ENCODE measurements at regions not wholly inside any gene's neighbourhood (a gene's known extent, or its start where the extent isn't known, plus 50 kb on each side); places are given as distances from the start of the nearest gene placed in this dataset.

DNA sequence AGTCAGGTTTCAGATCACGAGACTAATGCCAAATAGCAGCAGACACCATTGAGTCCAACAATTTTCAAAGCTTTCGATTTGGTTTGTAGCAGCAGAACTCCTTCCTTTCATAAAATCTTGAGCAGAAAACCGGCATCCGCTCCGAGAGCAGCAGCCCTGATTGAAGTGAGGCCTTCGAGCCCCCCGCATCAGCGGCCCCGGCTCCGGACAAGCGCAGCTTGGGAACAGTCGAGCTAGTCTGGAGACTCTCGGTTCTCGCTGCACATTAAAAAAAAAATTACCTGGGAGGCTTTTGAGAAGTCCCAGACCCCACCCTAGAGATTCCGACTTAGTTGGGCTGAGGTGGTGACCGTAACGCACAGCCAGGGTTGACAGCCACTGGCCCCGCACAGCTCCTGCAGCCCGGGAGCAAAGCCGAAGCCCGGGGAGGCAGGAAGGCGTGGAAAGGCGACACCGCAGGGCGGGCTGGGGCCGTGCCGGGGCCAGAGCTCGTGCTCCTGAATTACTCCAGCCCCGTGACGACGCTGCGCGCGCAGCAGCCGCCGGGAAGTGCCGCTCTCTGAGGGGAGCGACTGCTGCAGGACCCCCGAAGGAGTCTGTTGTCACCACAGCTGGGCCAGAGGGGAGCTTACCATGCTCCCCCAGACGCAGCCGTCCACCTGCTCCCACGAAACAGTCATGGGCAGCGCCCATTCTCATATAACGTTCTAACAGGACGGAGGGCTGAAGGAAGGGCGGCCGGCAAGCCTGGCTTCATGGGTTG lies 57.8 kb downstream of the SPATA19 start:
- DNase-seq (ENCODE audit: extremely low read depth in 1 of 11, low read depth in 9 of 11, low spot score in 4 of 11), result peak in 2 of 11 donors; percentile 41

DNA sequence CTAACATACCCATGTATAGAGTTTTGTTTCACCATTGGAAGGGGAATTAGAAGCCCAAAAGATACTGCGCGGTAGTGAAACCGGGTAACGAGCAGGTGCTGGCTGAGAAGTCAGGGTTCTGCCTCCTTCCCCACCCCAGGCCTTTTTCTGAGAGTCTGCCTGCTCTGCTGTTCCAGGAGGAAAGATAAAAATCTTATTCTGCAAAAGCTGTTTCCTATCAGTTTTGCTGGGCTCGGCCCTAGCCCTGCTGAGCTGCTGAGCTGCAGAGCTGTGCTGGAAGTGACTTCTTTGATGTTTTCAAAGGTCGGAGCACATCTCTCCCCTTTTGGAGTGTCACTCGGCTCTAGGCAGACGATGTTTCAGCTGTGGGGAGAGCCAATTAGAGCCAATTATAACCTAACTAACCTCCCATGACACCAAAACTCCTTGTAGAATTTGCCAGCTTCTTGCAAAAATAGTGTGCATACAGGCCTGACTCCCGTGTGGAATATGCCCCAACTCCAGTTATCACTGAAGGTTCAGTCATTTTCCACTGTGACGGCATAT lies 59.4 kb downstream of the SPATA19 start:
- DNase-seq (ENCODE audit: extremely low read depth in 1 of 11, low read depth in 9 of 11, low spot score in 4 of 11), result no peak

- DNase-seq (ENCODE audit: extremely low read depth in 1 of 11, low read depth in 9 of 11, low spot score in 4 of 11), result no peak
Observed at GRCh38 chr11:133784359-133784758, 61.0 kb downstream of the SPATA19 start.

DNA sequence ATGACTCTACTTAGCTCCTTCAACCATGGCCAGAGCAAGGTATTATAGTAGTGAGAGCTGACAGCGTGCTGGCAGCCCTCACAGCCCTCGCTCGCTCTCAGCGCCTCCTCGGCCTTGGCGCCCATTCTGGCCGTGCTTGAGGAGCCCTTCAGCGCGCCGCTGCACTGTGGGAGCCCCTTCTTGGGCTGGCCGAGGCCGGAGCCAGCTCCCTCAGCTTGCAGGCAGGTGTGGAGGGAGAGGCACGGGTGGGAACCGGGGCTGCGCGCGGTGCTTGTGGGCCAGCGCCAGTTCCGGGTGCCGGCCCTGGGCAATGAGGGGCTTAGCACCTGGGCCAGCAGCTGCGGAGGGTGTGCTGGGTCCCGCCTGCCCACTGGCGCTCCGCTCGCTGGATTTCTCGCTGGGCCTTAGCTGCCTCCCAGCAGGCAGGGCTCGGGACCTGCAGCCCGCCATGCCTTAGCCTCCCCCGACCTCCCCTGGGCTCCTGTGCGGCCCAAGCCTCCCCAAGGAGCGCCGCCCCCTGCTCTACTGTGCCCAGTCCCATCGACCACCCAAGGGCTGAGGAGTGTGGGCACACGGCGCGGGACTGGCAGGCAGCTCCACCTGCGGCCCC lies 63.1 kb downstream of the SPATA19 start:
- DNase-seq (ENCODE audit: extremely low read depth in 1 of 11, low read depth in 9 of 11, low spot score in 4 of 11), result no peak

DNA sequence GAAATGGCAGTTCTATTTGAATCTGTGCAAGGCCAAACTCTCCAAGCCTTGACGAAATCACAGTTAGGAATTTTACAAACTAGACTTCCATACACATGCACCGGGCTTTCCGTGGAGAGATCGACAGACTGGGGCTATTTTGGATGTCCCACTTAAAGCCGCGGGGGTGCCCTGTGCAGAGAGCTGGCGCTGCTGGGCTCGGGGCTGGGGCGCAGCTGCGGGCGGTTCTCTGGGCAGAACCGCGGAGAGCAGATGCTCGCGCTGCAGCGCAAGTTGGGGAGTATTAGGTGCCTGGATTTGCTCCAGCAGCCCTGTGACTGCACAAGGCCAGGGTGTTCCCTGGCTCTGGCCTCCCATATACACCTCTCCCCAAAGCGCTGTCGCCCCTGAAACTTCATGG lies 67.2 kb downstream of the SPATA19 start:
- no peak for DNase-seq (ENCODE audit: extremely low read depth in 1 of 11, low read depth in 9 of 11, low spot score in 4 of 11)

DNA sequence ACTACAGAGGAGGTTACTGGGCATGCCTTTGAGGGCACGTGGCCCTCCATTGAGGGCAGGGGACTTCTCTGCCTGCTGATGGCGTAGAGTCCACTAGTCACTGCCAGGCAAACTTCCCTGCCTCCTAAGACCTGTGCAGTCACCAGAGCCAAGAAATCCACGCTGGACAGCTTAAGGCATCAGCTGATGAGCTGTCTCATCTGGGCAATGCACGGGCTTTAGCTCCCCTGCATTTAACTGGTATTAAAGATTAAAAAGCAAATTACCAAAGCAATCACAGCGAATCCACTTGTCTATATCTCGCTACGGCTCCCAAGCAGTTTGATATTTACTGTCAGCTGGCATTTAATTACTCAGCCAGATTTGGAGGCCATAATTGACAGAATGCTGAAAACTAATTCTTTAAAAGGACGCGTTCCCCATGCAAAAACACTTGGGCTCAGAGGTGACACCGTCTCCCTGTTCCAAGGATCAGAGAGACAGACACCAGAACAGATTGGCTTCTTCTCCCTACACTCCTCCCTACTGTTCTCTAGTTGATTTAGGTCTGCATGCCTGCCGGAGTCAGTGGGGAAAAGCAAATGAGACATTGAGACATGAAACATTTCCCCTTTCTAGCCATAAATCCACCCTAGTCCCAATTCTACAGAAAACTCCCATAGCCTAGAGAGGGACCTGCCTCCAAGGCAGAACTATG lies 68.5 kb downstream of the SPATA19 start:
- DNase-seq (ENCODE audit: extremely low read depth in 1 of 11, low read depth in 9 of 11, low spot score in 4 of 11), result no peak

GRCh38 chr11:133762538-133762937 lies 82.8 kb downstream of the SPATA19 start:
- DNase-seq (ENCODE audit: extremely low read depth in 1 of 11, low read depth in 9 of 11, low spot score in 4 of 11), result no peak

- no peak for DNase-seq (ENCODE audit: extremely low read depth in 1 of 11, low read depth in 9 of 11, low spot score in 4 of 11)
Observed at GRCh38 chr11:133753150-133753549, 92.2 kb downstream of the SPATA19 start.

DNA sequence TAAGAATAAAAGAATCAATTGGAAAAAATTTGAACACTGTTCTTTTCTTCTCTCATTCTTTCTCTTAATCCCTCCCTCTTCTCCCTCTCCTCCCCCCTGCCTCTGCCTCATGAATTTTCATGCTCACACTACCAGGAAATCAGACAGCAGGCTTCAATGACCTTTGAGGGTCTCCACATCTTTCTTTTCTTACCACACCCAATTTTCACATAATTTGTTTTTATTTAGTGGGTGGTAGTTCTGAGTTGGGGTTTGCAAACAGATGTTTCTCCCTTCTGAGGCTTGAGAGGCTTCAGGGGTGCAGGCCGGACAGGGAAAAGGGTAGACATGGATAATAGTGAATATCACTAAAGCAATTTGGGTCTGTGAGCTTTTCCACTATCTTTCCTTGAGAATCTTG lies 95.5 kb downstream of the SPATA19 start:
- DNase-seq (ENCODE audit: extremely low read depth in 1 of 11, low read depth in 9 of 11, low spot score in 4 of 11), result no peak

- no peak for DNase-seq (ENCODE audit: extremely low read depth in 1 of 11, low read depth in 9 of 11, low spot score in 4 of 11)
Observed at GRCh38 chr11:133747409-133747808, 97.9 kb downstream of the SPATA19 start.

GRCh38 chr11:133746663-133747306 lies 98.5 kb downstream of the SPATA19 start:
- no peak for DNase-seq (ENCODE audit: extremely low read depth in 1 of 11, low read depth in 9 of 11, low spot score in 4 of 11)

GRCh38 chr11:133745791-133746190 lies 99.5 kb downstream of the SPATA19 start:
- no peak for DNase-seq (ENCODE audit: extremely low read depth in 1 of 11, low read depth in 9 of 11, low spot score in 4 of 11)

- DNase-seq (ENCODE audit: extremely low read depth in 1 of 11, low read depth in 9 of 11, low spot score in 4 of 11), result no peak
Observed at GRCh38 chr11:133742353-133742752, 103.0 kb downstream of the SPATA19 start.

DNA sequence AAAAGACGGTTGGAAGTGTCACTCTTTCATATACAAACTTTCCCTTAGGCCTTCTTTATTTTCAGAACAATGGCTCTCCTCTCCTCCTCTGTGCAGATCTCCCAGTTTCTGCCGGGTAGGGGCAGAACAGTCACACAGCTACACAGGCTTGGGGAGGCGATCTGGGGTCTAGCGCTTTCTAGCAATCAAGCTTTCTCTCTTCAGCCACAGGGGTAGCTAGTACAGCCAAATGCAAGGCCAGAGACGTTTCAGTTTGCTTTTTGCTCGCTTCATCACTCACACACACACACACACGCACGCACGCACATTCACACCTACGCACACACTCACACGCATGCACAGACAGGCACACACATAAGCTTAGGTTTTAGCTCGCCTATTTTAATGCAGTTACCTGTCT lies 104.3 kb downstream of the SPATA19 start:
- DNase-seq (ENCODE audit: extremely low read depth in 1 of 11, low read depth in 9 of 11, low spot score in 4 of 11), result no peak

DNA sequence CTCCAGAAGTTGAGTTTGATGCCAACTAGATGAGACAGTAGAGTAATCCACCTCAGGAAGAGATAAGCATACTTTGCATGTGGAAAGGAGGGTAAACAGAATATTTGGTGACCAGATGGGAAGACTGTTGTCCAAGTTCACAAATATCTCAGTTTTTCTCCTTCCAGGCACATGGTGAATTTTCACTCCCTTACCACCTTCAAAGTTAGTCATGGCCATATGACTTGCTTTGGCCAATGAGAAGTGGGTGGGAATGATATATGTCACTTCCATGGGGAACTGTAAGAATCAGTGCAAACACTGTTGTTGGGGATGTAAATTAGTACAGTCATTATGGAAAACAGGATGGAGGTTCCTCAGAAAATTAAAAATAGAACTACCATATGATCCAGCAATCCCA lies 105.8 kb downstream of the SPATA19 start:
- DNase-seq (ENCODE audit: extremely low read depth in 1 of 11, low read depth in 9 of 11, low spot score in 4 of 11), result no peak

DNA sequence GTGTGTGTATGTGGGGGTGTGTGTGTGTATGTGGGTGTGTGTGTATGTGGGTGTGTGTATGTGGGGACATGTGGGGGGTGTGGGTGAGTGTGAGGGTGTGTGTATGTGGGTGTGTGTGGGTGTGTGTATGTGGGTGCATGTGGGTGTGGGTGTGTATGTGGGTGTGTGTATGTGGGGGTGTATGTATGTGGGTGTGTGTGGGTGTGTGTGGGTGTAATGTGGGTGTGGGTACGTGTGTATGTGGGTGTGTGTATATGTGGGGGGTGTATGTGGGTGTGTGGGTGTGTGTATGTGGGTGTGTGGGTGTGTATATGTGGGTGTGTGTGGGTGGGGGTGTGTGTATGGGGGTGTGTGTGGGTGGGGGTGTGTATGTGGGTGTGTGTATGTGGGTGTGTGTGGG lies 106.7 kb downstream of the SPATA19 start:
- DNase-seq (ENCODE audit: extremely low read depth in 1 of 11, low read depth in 9 of 11, low spot score in 4 of 11), result no peak

DNA sequence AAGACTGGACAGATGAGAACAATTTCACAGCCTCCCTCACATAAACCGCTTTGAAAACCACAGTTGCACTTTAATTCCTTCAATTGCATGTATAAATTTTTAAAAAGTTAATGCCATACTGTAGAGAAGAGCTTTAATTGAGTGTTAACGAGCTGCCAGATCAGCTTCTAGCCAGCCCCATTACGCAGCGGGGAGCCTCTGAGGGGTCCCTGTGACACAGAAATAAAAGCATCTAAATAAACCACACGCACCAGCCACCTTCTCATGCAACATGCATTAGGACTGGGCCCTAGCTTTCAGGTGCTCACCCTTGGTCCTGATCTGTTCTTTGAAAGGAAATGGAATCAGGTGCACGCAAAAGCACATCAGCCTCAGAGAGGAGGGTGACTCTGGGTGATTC lies 111.7 kb downstream of the SPATA19 start:
- no peak for DNase-seq (ENCODE audit: extremely low read depth in 1 of 11, low read depth in 9 of 11, low spot score in 4 of 11)

DNA sequence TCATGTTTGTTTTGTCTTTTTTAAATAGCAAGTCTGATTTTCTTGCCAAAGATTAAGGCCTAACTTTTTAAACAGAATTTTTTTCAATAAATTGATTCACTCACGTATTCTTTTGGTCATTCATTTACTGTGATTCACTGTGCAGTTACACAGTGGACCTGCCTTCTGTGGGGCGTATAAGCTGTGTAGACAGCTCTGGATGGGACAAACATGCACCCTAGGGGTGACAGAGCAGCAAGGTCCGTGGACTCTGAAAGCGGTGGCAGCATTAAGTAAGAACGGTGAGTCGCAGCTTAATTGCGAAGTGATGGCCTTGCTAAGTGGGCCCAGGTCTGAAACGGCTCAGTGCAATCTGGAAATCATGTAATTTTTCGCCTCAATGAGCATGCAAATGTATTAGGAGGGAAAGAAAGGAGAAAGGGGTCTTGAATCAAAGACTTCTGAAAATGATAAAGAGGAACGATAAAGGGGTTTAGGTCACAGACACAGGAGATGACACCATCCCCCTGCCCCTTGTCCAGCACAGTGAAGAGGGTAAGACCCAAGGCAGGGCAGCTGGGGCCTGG lies 113.1 kb downstream of the SPATA19 start:
- no peak for DNase-seq (ENCODE audit: extremely low read depth in 1 of 11, low read depth in 9 of 11, low spot score in 4 of 11)

DNA sequence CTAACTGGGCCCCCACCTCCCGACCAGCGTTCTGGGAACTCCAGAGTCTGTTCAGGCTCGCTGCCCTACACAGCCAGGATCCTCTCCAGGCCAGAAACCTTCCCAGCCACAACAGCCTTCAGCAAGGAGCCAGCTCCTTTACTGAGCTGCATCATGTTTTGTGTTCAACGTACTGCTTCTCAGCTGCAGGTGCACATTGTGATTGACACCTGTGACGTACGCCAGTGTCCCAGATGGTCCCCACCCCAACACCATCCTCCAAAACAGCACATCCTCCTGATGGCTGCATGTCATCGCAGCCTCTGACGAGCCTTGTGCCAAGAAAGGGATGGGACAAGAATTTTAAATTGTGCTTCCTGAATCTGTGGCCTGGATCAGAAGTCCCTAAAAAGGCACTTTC lies 117.5 kb downstream of the SPATA19 start:
- DNase-seq (ENCODE audit: extremely low read depth in 1 of 11, low read depth in 9 of 11, low spot score in 4 of 11), result no peak
